H9 (cell line): ENCODE measurements at regions not wholly inside any gene's neighbourhood (a gene's known extent, or its start where the extent isn't known, plus 50 kb on each side); places are given as distances from the start of the nearest gene placed in this dataset.

ENCODE experiments used
- DNase-seq: peaks from one replicate; pipeline ENCODE4 v3.0.0-alpha.2; 2017
- H2AFZ ChIP-seq: one replicate; pipeline ENCODE4 v1.6.1; 2013; ENCODE audit warnings: mild to moderate bottlenecking, low read length, control low read depth, moderate library complexity
- H2AK5ac ChIP-seq: 2 replicates; pipeline ENCODE4 v1.6.1; 2013; ENCODE audit warnings: low read length, control low read depth, mixed read lengths; ENCODE audit not compliant: insufficient read length
- H2BK120ac ChIP-seq: one replicate; pipeline ENCODE4 v1.6.1; 2013; ENCODE audit warnings: low read depth, mild to moderate bottlenecking, low read length, control low read depth, inconsistent platforms; ENCODE audit not compliant: poor library complexity, severe bottlenecking
- H2BK12ac ChIP-seq: 2 replicates; pipeline ENCODE4 v1.6.1; 2013; ENCODE audit warnings: low read length, control low read depth, mixed read lengths, low read depth; ENCODE audit not compliant: insufficient read length
- H2BK15ac ChIP-seq: 2 replicates; pipeline ENCODE4 v1.6.1; 2013; ENCODE audit warnings: low read depth, low read length, control low read depth
- H2BK20ac ChIP-seq: one replicate; pipeline ENCODE4 v1.6.1; 2013; ENCODE audit warnings: low read depth, mild to moderate bottlenecking, low read length, control low read depth, inconsistent platforms; ENCODE audit not compliant: poor library complexity, severe bottlenecking
- H2BK5ac ChIP-seq: 2 replicates; pipeline ENCODE4 v1.6.1; 2013; ENCODE audit warnings: low read length, control low read depth, mixed read lengths; ENCODE audit not compliant: insufficient read length
- H3K14ac ChIP-seq: 2 replicates; pipeline ENCODE4 v1.6.1; 2013; ENCODE audit warnings: low read length, control low read depth; ENCODE audit not compliant: insufficient read depth
- H3K18ac ChIP-seq: 2 replicates; pipeline ENCODE4 v1.6.1; 2013; ENCODE audit warnings: low read depth, mild to moderate bottlenecking, mixed read lengths, low read length, control low read depth; ENCODE audit not compliant: insufficient read length
- H3K23ac ChIP-seq: 2 replicates; pipeline ENCODE4 v1.6.1; 2013; ENCODE audit warnings: low read length, control low read depth, mixed read lengths, low read depth; ENCODE audit not compliant: insufficient read length
- H3K23me2 ChIP-seq: 2 replicates; pipeline ENCODE4 v1.6.1; 2013; ENCODE audit warnings: low read depth, mild to moderate bottlenecking, mixed read lengths, low read length, control low read depth; ENCODE audit not compliant: insufficient read length, poor library complexity, severe bottlenecking
- H3K27ac ChIP-seq: 2 replicates; pipeline ENCODE4 v1.5.1; 2013; ENCODE audit warnings: low read length, control low read depth, mixed read lengths, low read depth; ENCODE audit not compliant: insufficient read length
- H3K27me3 ChIP-seq: 2 replicates; pipeline ENCODE4 v1.6.1; 2013; ENCODE audit warnings: low read length, control low read depth, inconsistent platforms; ENCODE audit not compliant: insufficient read depth
- H3K4ac ChIP-seq: 2 replicates; pipeline ENCODE4 v1.6.1; 2013; ENCODE audit warnings: low read depth, mild to moderate bottlenecking, control low read depth, inconsistent platforms, low read length, moderate library complexity
- H3K4me1 ChIP-seq: 2 replicates; pipeline ENCODE4 v1.6.1; 2013; ENCODE audit warnings: low read length, control low read depth, inconsistent platforms; ENCODE audit not compliant: insufficient read depth
- H3K4me2 ChIP-seq: 2 replicates; pipeline ENCODE4 v1.6.1; 2013; ENCODE audit warnings: low read length, control low read depth, mixed read lengths; ENCODE audit not compliant: insufficient read length, insufficient read depth
- H3K56ac ChIP-seq: 2 replicates; pipeline ENCODE4 v1.6.1; 2013; ENCODE audit warnings: low read depth, mild to moderate bottlenecking, mixed read lengths, low read length, control low read depth; ENCODE audit not compliant: insufficient read length
- H3K79me1 ChIP-seq: 2 replicates; pipeline ENCODE4 v1.6.1; 2013; ENCODE audit warnings: low read depth, mild to moderate bottlenecking, moderate library complexity, low read length, control low read depth, inconsistent platforms; ENCODE audit not compliant: insufficient read depth, poor library complexity, severe bottlenecking
- H3K79me2 ChIP-seq: 2 replicates; pipeline ENCODE4 v1.6.1; 2013; ENCODE audit warnings: low read length, control low read depth, inconsistent platforms; ENCODE audit not compliant: insufficient read depth
- H3K9ac ChIP-seq: 2 replicates; pipeline ENCODE4 v1.6.1; 2013; ENCODE audit warnings: low read length, control low read depth, mixed read lengths; ENCODE audit not compliant: insufficient read length; ENCODE audit errors: extremely low read depth
- H3K9me3 ChIP-seq: one replicate; pipeline ENCODE4 v1.6.1; 2013; ENCODE audit warnings: low read depth, low read length, inconsistent platforms; ENCODE audit not compliant: control insufficient read depth
- H3T11ph ChIP-seq: one replicate; pipeline ENCODE4 v1.6.1; 2013; ENCODE audit warnings: mild to moderate bottlenecking, low read length, control low read depth, inconsistent platforms
- H4K20me1 ChIP-seq: one replicate; pipeline ENCODE4 v1.6.1; 2013; ENCODE audit not compliant: control insufficient read depth, insufficient read length, insufficient read depth
- H4K5ac ChIP-seq: 2 replicates; pipeline ENCODE4 v1.6.1; 2013; ENCODE audit warnings: low read depth, mild to moderate bottlenecking, mixed read lengths, low read length, control low read depth; ENCODE audit not compliant: insufficient read length
- H4K8ac ChIP-seq: replicated peaks from 2 replicates; pipeline ENCODE4 v1.6.1; 2013; ENCODE audit warnings: low read length, control low read depth, mixed read lengths, low read depth; ENCODE audit not compliant: insufficient read length
- H4K91ac ChIP-seq: 2 replicates; pipeline ENCODE4 v1.6.1; 2013; ENCODE audit warnings: low read depth, mild to moderate bottlenecking, moderate library complexity, mixed read lengths, low read length, control low read depth; ENCODE audit not compliant: insufficient read length
- H3K27ac Mint-ChIP-seq, 3 experiments: 2 replicates in 2 of 3; 3 replicates in 1 of 3; pipeline ENCODE4 v1.8.0; 2020 to 2021; ENCODE audit warnings: mixed read lengths in 3 of 3, mild to moderate bottlenecking in 1 of 3, moderate library complexity in 1 of 3
- H3K27me3 Mint-ChIP-seq: 2 replicates; pipeline ENCODE4 v1.8.0; 2021; ENCODE audit warnings: low read depth, mild to moderate bottlenecking, moderate library complexity, mixed read lengths
- H3K36me3 Mint-ChIP-seq, 3 experiments: 2 replicates in 2 of 3; 3 replicates in 1 of 3; pipeline ENCODE4 v1.8.0; 2020 to 2021; ENCODE audit warnings: low read depth in 3 of 3, mixed read lengths in 3 of 3; ENCODE audit not compliant: insufficient read depth in 1 of 3
- H3K4me1 Mint-ChIP-seq, 2 experiments: 2 replicates each; pipeline ENCODE4 v1.8.0; 2020; ENCODE audit warnings: mixed read lengths in 2 of 2
- H3K4me3 Mint-ChIP-seq, 2 experiments: 2 replicates in 1 of 2; 3 replicates in 1 of 2; pipeline ENCODE4 v1.8.0; 2020 to 2021; ENCODE audit warnings: mild to moderate bottlenecking in 2 of 2, mixed read lengths in 2 of 2, moderate library complexity in 1 of 2
- H3K9me3 Mint-ChIP-seq, 2 experiments: 2 replicates in 1 of 2; 3 replicates in 1 of 2; pipeline ENCODE4 v1.8.0; 2020; ENCODE audit warnings: mild to moderate bottlenecking in 2 of 2, mixed read lengths in 2 of 2, moderate library complexity in 1 of 2
- WGBS: extraction: QIAGEN DNeasy Blood & Tissue Kit; methylation state at CpG from one replicate; pipeline ENCODE4 v1.1.7; 2013; ENCODE audit warnings: missing lambda C conversion rate, low lambda C conversion rate, mixed read lengths; ENCODE audit not compliant: insufficient read length; ENCODE audit errors: extremely low coverage; 5-methylcytosine and 5-hydroxymethylcytosine counted together
- TF ChIP-seq, protein P1 (sequence below): fragments of 200-600 bp; sonication (generic); conservative IDR thresholded peaks from 3 replicates; pipeline ENCODE4 v1.8.0; 2021; ENCODE audit warnings: antibody characterized with exemption, mild to moderate bottlenecking

DNA sequence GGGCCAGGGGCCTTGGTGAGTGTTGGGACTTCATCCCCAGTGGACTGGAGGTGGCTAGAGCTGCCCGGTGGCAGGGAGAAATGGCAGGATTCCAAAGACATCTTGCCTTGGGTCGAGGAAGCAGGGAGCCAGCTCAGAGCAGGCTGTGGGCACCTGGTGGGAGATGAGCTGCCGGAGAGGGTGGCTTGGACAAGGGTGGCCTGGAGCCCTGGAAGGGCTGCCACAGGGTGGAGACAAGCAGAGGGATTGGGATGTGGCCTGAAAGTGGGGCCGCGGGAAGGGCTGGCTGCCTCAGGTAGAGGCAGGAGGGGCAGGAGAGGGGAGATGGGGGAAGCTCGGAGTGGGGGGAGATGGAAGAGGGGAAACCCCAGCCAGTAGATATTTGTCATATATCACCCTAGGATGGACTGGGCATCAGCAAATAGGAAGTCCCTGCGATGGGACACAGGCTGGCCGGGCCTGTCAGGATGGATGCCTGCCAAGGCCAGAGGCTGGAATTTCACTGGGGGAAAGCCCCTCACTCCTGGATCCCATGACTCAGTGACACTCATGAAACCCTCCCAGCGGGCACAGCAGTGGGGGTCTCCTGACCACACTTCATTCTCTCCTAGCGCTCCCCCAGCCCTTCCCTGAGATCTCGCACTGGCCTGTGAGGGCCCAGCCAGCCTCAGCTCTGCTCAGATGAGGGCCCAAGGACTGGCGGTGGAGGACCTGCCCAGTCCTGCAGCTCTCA is 72.0 kb upstream of the SHISAL1 start:
- Histone ChIP-seq H4K91ac (no peak overlapping the region), H3K23me2 (no peaks in the 10 kb centered on the region), H3K9me3 (no peaks in the 10 kb centered on the region), H3K56ac (no peak overlapping the region), H3K23ac (no peak overlapping the region), H4K8ac (no peak overlapping the region), H3K18ac (no peak overlapping the region), H3T11ph (no peak overlapping the region), H2BK20ac (no peak overlapping the region), H2AFZ (no peak overlapping the region), H3K14ac (no peak overlapping the region), H3K9ac (no peak overlapping the region), H3K27ac (no peak overlapping the region), H2BK12ac (no peak overlapping the region), H4K20me1 (no peaks in the 10 kb centered on the region), H4K5ac (no peak overlapping the region), H2BK15ac (no peak overlapping the region), H3K4me1 (no peaks in the 10 kb centered on the region), H3K4me2 (no peak overlapping the region), H2AK5ac (no peak overlapping the region), H2BK120ac (no peak overlapping the region), H3K4ac (no peak overlapping the region), H3K27me3 (no peaks in the 10 kb centered on the region), H3K79me1 (no peaks in the 10 kb centered on the region), H3K79me2 (no peaks in the 10 kb centered on the region), H2BK5ac (no peak overlapping the region)
- H3K4me1 Mint-ChIP-seq: peaks cover 6 to 15% of the 10 kb centered on the region in 2 experiments
- H3K27ac Mint-ChIP-seq: no peak overlapping the region
- TF ChIP-seq, protein P1, sequence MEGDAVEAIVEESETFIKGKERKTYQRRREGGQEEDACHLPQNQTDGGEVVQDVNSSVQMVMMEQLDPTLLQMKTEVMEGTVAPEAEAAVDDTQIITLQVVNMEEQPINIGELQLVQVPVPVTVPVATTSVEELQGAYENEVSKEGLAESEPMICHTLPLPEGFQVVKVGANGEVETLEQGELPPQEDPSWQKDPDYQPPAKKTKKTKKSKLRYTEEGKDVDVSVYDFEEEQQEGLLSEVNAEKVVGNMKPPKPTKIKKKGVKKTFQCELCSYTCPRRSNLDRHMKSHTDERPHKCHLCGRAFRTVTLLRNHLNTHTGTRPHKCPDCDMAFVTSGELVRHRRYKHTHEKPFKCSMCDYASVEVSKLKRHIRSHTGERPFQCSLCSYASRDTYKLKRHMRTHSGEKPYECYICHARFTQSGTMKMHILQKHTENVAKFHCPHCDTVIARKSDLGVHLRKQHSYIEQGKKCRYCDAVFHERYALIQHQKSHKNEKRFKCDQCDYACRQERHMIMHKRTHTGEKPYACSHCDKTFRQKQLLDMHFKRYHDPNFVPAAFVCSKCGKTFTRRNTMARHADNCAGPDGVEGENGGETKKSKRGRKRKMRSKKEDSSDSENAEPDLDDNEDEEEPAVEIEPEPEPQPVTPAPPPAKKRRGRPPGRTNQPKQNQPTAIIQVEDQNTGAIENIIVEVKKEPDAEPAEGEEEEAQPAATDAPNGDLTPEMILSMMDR: no peak
- H3K27me3 Mint-ChIP-seq: peaks cover 5% of the 10 kb centered on the region
- DNase-seq: no peak
- H3K4me3 Mint-ChIP-seq: no peak overlapping the region
- no CpG with 5 or more reads among the region's 12 CpGs for WGBS
- H3K36me3 Mint-ChIP-seq: no peaks in the 10 kb centered on the region
- no peaks in the 10 kb centered on the region for H3K9me3 Mint-ChIP-seq
